ENCODE measurements at regions not wholly inside any gene's neighbourhood (a gene's known extent, or its start where the extent isn't known, plus 50 kb on each side); places are given as distances from the start of the nearest gene placed in this dataset.

- TF ChIP-seq TAF1 (IDR thresholded peaks at IDR 0.05; ENCODE audit: borderline replicate concordance, insufficient read depth, low read length) (no peak), POLR2AphosphoS5 (IDR thresholded peaks at IDR 0.05; ENCODE audit: low read depth, low read length) (no peak), REST (IDR thresholded peaks at IDR 0.05; ENCODE audit: insufficient read depth in 1 of 2, low read depth in 2 of 2, low read length in 2 of 2) (no peak), FOXP2 (optimal IDR thresholded peaks at IDR 0.05; ENCODE audit: borderline replicate concordance, extremely low read depth, extremely low read length, insufficient read depth) (no peak)
Measured at GRCh38 chr2:7473135-7473771, 556.0 kb downstream of the RNF144A start.

GRCh38 chr2:7476371-7476770 is 559.2 kb downstream of the RNF144A start:
- no peak for TF ChIP-seq SIN3A (IDR thresholded peaks at IDR 0.05; ENCODE audit: borderline replicate concordance, insufficient read depth, low read length)
- TF ChIP-seq FOXP2 (optimal IDR thresholded peaks at IDR 0.05; ENCODE audit: borderline replicate concordance, extremely low read depth, extremely low read length, insufficient read depth): no peak
- no peak for TF ChIP-seq TAF1 (IDR thresholded peaks at IDR 0.05; ENCODE audit: borderline replicate concordance, insufficient read depth, low read length)
- no peak for TF ChIP-seq POLR2AphosphoS5 (IDR thresholded peaks at IDR 0.05; ENCODE audit: low read depth, low read length)
- TF ChIP-seq REST (IDR thresholded peaks at IDR 0.05; ENCODE audit: insufficient read depth in 1 of 2, low read depth in 2 of 2, low read length in 2 of 2): no peak

- TF ChIP-seq POLR2AphosphoS5 (IDR thresholded peaks at IDR 0.05; ENCODE audit: low read depth, low read length) (no peak), SIN3A (IDR thresholded peaks at IDR 0.05; ENCODE audit: borderline replicate concordance, insufficient read depth, low read length) (no peak), REST (IDR thresholded peaks at IDR 0.05; ENCODE audit: insufficient read depth in 1 of 2, low read depth in 2 of 2, low read length in 2 of 2) (no peak), TAF1 (IDR thresholded peaks at IDR 0.05; ENCODE audit: borderline replicate concordance, insufficient read depth, low read length) (no peak), FOXP2 (optimal IDR thresholded peaks at IDR 0.05; ENCODE audit: borderline replicate concordance, extremely low read depth, extremely low read length, insufficient read depth) (no peak)
Measured at GRCh38 chr2:7479603-7480002, 562.4 kb downstream of the RNF144A start.

- no peak for TF ChIP-seq FOXP2 (optimal IDR thresholded peaks at IDR 0.05; ENCODE audit: borderline replicate concordance, extremely low read depth, extremely low read length, insufficient read depth)
- no peak for TF ChIP-seq TAF1 (IDR thresholded peaks at IDR 0.05; ENCODE audit: borderline replicate concordance, insufficient read depth, low read length)
- TF ChIP-seq POLR2AphosphoS5 (IDR thresholded peaks at IDR 0.05; ENCODE audit: low read depth, low read length): no peak
- no peak for TF ChIP-seq REST (IDR thresholded peaks at IDR 0.05; ENCODE audit: insufficient read depth in 1 of 2, low read depth in 2 of 2, low read length in 2 of 2)
- no peak for TF ChIP-seq SIN3A (IDR thresholded peaks at IDR 0.05; ENCODE audit: borderline replicate concordance, insufficient read depth, low read length)
Measured at GRCh38 chr2:7480431-7480830, 563.2 kb downstream of the RNF144A start.

GRCh38 chr2:7490672-7491071 is 573.5 kb downstream of the RNF144A start:
- TF ChIP-seq SIN3A (IDR thresholded peaks at IDR 0.05; ENCODE audit: borderline replicate concordance, insufficient read depth, low read length) (no peak), TAF1 (IDR thresholded peaks at IDR 0.05; ENCODE audit: borderline replicate concordance, insufficient read depth, low read length) (no peak), POLR2AphosphoS5 (IDR thresholded peaks at IDR 0.05; ENCODE audit: low read depth, low read length) (no peak), REST (IDR thresholded peaks at IDR 0.05; ENCODE audit: insufficient read depth in 1 of 2, low read depth in 2 of 2, low read length in 2 of 2) (no peak)
